Duodenal mucosa (tissue), 2 donors: ENCODE measurements at regions not wholly inside any gene's neighbourhood (a gene's known extent, or its start where the extent isn't known, plus 50 kb on each side); places are given as distances from the start of the nearest gene placed in this dataset.
"Not testable (repeated sequence)": the region's sequence is repeated elsewhere in the genome, so short reads cannot be mapped to it uniquely, and the experiment has no call there.

Source experiments
- H3K27ac ChIP-seq: one replicate; pipeline ENCODE4 v1.7.0; 2013; ENCODE audit warnings: low read depth, low read length
- H3K27me3 ChIP-seq, 2 donors: one replicate each; pipeline ENCODE4 v1.7.0; 2013; ENCODE audit warnings: low read length in 2 of 2, control low read depth in 1 of 2; ENCODE audit not compliant: insufficient read depth in 2 of 2, control insufficient read depth in 1 of 2
- H3K36me3 ChIP-seq, 2 donors: one replicate each; pipeline ENCODE4 v1.7.0; 2013; ENCODE audit warnings: low read length in 2 of 2, control low read depth in 1 of 2; ENCODE audit not compliant: insufficient read depth in 2 of 2, control insufficient read depth in 1 of 2
- H3K4me1 ChIP-seq, 2 donors: one replicate each; pipeline ENCODE4 v1.7.0; 2013; ENCODE audit warnings: low read length in 2 of 2, control low read depth in 1 of 2; ENCODE audit not compliant: insufficient read depth in 2 of 2, control insufficient read depth in 1 of 2
- H3K4me3 ChIP-seq, 2 donors: one replicate each; pipeline ENCODE4 v1.7.0; 2013; ENCODE audit warnings: low read length in 2 of 2, low read depth in 1 of 2
- H3K9ac ChIP-seq, 2 donors: one replicate each; pipeline ENCODE4 v1.7.0; 2013; ENCODE audit warnings: low read length in 2 of 2, low read depth in 1 of 2
- H3K9me3 ChIP-seq, 2 donors: one replicate each; pipeline ENCODE4 v1.7.0; 2013; ENCODE audit warnings: low read length in 2 of 2, control low read depth in 1 of 2; ENCODE audit not compliant: control insufficient read depth in 1 of 2

DNA sequence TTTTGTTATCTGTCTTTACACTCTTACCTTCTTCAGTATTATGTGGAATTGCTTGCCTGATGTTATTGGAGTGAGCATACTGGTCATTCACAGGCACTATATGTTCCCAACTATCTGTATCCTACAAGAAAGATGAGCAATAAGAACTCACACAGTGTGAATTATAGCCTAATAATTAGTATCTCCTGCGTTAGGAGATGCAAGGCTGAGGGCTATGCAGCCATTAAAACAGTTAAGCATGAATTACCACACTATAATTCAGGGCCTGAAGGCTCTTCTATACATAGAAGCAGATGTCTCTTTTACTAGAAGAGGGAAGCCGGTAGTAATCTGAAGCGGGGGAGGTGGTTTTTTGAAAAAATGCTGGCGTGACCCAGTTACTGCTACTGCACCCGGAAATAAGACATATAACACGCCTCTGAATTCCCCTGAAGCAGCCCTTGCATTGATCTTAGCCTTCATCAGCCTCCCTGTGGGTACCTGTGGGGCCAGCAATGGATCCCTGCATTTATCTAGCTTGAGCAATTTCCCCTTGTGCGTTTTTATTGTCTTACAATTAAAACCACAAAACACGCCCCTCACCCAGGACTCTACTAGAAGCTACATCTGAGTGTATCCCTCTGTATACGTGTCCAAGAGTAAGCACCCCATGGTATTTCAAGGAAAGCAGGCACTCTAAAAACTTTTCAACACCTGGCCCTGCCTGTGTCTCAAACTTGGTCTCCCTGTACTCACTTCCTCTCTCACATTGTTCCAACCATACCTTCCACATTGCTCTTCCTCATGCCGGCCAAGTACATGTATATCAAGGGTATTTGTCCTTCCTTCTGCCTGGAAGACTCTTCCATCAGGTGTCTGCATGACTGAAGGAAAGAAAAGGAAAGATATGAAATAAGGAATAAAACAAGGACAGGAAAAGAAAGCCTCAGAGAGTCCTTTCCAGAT is 210.9 kb upstream of the ARID2 start:
- Histone ChIP-seq H3K4me1 (no peaks in the 10 kb centered on the region), H3K27ac (no peak overlapping the region), H3K4me3 (no peak overlapping the region), H3K36me3 (no peaks in the 10 kb centered on the region), H3K9me3 (no peaks in the 10 kb centered on the region), H3K9ac (no peak overlapping the region), H3K27me3 (no peaks in the 10 kb centered on the region)

DNA sequence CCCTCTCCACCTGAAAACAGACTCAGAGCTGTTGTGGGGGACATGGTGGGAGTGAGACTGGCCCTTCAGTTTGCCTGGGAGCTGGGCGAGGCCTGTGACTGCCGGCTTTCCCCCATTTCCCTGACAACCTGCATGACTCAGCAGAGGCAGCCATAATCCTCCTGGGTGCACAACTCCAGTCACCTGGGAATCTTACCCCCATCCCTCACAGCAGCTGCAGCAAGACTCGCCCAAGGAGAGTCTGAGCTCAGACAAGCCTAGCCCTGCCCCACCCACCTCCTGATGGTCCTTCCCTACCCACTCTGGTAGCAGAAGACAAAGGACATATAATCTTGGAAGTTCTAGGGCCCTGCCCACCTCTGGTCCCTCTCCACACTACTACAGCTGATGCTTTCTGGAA is 207.3 kb upstream of the ARID2 start:
- no peak overlapping the region for H3K27ac ChIP-seq
- H3K36me3 ChIP-seq: no peaks in the 10 kb centered on the region
- no peaks in the 10 kb centered on the region for H3K27me3 ChIP-seq

DNA sequence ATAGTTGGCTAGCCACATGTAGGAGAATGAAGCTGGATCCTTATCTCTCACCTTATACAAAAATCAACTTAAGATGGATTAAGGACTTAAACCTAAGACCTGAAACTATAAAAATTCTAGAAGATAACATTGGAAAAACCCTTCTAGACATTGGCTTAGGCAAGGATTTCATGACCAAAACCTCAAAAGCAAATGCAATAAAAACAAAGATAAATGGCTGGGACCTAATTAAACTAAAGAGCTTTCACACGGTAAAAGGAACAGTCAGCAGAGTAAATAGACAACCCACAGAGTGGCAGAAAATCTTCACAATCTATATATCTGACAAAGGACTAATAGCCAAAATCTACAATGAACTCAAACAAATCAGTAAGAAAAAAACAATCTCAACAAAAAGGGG is 202.7 kb upstream of the ARID2 start:
- not testable (repeated sequence) for H3K9ac ChIP-seq, H3K27me3 ChIP-seq, H3K9me3 ChIP-seq, H3K36me3 ChIP-seq, H3K4me1 ChIP-seq, H3K27ac ChIP-seq, H3K4me3 ChIP-seq

More for the DNA sequence above, 207.3 kb upstream of the ARID2 start:
- Histone ChIP-seq H3K4me3 (no peak overlapping the region), H3K9me3 (no peaks in the 10 kb centered on the region), H3K9ac (no peak overlapping the region), H3K4me1 (no peaks in the 10 kb centered on the region)

DNA sequence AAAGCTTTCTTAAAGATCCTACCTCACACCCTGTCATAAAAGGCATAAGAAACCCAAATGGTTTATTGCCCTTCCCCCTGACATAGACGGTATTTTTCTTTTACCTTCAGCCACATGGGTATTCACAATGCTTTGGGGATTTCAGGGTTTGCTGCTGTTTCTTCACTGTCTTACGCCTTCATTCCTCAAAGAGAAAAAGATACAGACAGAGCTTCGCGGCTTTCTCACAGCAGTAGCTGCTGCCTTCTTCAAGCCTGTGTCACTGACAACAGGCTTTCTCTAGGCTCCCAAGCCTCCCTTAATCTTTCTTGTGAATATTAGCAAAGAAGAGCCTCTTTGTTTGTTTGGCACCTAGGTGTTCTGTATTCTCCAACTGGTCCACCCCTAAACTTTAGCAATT is 197.4 kb upstream of the ARID2 start:
- Histone ChIP-seq H3K4me3 (no peak overlapping the region), H3K36me3 (no peaks in the 10 kb centered on the region), H3K4me1 (no peaks in the 10 kb centered on the region), H3K9ac (no peak overlapping the region), H3K9me3 (no peaks in the 10 kb centered on the region), H3K27me3 (no peaks in the 10 kb centered on the region), H3K27ac (no peak overlapping the region)

DNA sequence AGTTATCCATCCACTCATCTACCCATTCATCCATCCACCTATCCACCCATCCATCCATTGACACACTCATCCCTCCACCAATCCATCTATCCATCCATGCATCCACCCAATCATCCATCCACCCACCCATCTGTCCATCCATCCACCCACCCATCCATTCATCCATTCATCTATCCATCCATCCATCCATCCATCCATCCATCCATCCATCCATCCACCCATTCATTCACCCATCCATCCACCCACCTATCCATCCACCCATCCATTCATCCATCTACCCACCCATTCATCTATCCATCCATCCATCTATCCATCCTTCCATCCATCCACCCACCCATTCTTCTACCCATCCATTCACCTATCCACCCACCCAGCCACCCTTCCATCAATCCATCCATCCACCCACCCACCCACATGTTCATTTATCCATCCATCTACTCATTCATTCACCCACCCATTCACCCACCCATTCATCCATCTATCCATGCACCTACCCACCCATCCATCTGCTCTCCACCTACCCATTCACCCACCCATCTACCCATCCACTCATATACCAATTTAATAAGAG is 193.8 kb upstream of the ARID2 start:
- Histone ChIP-seq H3K4me1 (no peaks in the 10 kb centered on the region), H3K36me3 (no peaks in the 10 kb centered on the region), H3K27ac (no peak overlapping the region), H3K9ac (no peak overlapping the region), H3K4me3 (no peak overlapping the region), H3K9me3 (no peaks in the 10 kb centered on the region), H3K27me3 (no peaks in the 10 kb centered on the region)

DNA sequence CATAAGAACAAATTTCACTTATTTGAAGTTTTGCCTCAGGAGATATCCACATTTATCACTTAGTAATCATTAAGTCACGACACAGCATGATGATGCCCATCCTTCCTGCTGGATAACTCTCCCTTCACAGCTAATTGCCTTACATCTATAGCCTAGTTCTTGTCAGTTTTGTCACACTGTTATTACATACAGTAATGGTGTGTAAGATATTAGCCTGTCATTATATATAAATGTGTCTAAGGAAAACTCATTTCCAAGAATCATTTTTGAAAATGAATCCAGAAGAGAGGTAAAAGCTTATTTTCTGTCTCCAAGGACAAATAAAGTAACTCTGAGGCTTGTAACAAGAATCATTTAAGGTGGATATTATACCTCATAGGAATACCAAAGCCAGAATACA is 193.2 kb upstream of the ARID2 start:
- Histone ChIP-seq H3K9me3 (no peaks in the 10 kb centered on the region), H3K4me3 (no peak overlapping the region), H3K27me3 (no peaks in the 10 kb centered on the region), H3K36me3 (no peaks in the 10 kb centered on the region), H3K27ac (no peak overlapping the region), H3K9ac (no peak overlapping the region), H3K4me1 (no peaks in the 10 kb centered on the region)

DNA sequence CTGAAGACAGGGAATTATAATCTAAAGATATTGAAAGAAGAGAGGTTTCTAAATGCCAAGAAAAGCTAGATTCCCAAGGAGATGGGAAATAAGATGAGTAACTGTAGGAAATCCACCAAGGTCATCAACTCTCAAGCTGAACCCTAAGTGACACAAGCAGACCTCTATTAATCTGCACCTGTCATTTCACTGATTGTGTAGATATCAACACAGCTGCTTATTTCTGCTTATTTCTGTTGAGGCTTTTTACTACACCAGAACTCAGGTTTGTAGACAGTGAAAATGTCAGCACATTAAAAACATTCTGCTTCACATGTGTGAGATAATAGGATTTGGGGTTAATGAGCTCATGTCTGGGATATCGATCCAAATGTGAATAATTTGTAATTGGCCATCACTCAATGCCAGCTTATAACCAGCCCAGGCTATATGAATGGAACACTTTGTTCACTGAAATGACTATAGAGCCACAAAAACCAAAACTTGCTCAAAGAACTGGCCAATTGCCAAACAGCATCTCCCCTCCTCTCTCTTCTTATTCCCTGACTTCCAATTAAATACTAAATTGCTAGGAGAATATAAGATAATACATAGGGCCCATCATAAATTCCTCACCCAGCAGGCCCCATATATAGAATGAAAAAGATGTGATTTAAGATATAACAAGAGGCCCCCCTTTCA is 188.7 kb upstream of the ARID2 start:
- no peaks in the 10 kb centered on the region for H3K36me3 ChIP-seq
- H3K4me3 ChIP-seq: no peak overlapping the region
- H3K27ac ChIP-seq: no peak overlapping the region
- H3K4me1 ChIP-seq: no peaks in the 10 kb centered on the region
- H3K9me3 ChIP-seq: no peaks in the 10 kb centered on the region
- H3K27me3 ChIP-seq: no peaks in the 10 kb centered on the region
- no peak overlapping the region for H3K9ac ChIP-seq

DNA sequence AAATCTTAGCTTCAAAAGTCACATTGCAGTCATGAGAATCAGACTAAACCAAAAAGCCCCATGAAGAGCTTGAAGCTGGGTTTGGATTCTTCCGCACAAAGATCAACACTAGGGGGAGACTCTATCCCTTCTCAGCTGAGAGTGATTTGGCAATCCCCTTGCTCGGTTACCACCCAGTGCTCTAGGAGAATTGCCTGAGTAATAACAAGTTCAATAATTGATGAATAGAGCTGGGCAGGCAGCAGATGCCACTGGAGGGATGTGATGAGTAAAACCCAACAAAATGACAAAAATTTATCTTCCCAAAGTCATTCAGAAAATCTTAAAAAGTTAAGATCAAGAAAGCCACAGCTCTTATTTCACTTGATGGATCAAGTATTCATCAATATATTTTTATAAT is 185.6 kb upstream of the ARID2 start:
- Histone ChIP-seq H3K9ac (no peak overlapping the region), H3K4me1 (no peaks in the 10 kb centered on the region), H3K27me3 (no peaks in the 10 kb centered on the region), H3K9me3 (no peaks in the 10 kb centered on the region), H3K4me3 (no peak overlapping the region), H3K27ac (no peak overlapping the region), H3K36me3 (no peaks in the 10 kb centered on the region)

DNA sequence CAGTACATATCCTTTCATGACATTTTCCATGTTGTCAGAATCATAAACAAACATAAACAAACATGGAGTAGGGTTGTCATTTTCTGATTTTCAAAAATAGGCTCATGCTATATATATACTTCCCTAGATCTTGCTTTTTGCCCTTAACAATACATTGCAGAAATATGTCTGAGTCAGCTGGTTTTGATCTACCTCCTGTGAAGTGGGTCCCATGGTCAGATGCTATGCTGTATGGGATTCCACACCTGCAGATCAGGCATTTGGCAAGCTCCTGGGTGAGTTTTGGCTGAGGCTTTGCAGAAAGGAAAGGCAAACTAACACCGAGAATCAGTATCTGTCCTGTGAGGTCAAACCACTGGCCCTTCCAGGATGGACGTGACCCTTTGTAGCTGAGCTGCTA is 183.0 kb upstream of the ARID2 start:
- no peaks in the 10 kb centered on the region for H3K9me3 ChIP-seq
- H3K36me3 ChIP-seq: no peaks in the 10 kb centered on the region
- no peak overlapping the region for H3K9ac ChIP-seq
- H3K4me3 ChIP-seq: no peak overlapping the region
- no peak overlapping the region for H3K27ac ChIP-seq
- no peaks in the 10 kb centered on the region for H3K4me1 ChIP-seq
- H3K27me3 ChIP-seq: no peaks in the 10 kb centered on the region

DNA sequence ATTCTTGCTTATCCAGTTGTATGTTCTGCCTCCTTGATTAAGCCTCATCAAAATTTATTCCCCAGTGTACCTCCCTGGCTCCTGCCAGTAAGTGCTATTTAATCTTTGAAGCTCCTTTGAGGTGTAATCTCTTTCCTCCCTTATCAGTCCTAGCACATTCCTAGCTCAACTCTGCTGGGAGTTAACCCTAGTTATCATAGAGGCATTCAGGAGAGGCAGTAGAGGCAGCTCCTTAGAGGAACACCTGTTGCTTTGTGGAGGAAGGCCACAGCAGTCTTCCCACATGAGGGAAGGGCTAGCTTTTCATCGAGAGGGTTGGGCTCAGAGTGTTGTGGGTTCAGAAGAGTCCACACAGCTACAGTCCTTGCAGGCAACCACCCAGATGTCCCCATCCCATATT is 182.4 kb upstream of the ARID2 start:
- Histone ChIP-seq H3K36me3 (no peaks in the 10 kb centered on the region), H3K9me3 (no peaks in the 10 kb centered on the region), H3K4me1 (no peaks in the 10 kb centered on the region), H3K9ac (no peak overlapping the region), H3K27ac (no peak overlapping the region), H3K4me3 (no peak overlapping the region), H3K27me3 (no peaks in the 10 kb centered on the region)
